ENCODE measurements at regions not wholly inside any gene's neighbourhood (a gene's known extent, or its start where the extent isn't known, plus 50 kb on each side); places are given as distances from the start of the nearest gene placed in this dataset.

- TF ChIP-seq, protein P1, sequence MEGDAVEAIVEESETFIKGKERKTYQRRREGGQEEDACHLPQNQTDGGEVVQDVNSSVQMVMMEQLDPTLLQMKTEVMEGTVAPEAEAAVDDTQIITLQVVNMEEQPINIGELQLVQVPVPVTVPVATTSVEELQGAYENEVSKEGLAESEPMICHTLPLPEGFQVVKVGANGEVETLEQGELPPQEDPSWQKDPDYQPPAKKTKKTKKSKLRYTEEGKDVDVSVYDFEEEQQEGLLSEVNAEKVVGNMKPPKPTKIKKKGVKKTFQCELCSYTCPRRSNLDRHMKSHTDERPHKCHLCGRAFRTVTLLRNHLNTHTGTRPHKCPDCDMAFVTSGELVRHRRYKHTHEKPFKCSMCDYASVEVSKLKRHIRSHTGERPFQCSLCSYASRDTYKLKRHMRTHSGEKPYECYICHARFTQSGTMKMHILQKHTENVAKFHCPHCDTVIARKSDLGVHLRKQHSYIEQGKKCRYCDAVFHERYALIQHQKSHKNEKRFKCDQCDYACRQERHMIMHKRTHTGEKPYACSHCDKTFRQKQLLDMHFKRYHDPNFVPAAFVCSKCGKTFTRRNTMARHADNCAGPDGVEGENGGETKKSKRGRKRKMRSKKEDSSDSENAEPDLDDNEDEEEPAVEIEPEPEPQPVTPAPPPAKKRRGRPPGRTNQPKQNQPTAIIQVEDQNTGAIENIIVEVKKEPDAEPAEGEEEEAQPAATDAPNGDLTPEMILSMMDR (IDR thresholded peaks at IDR 0.05 in 2 of 3, conservative IDR thresholded peaks at IDR 0.05 in 1 of 3; ENCODE audit: borderline replicate concordance in 1 of 3, insufficient read depth in 1 of 3, low read depth in 2 of 3, low read length in 2 of 3), result no peak
- no peak for TF ChIP-seq EZH2 (IDR thresholded peaks at IDR 0.05)
- TF ChIP-seq REST (IDR thresholded peaks at IDR 0.05; ENCODE audit: low read depth), result no peak
- TF ChIP-seq RAD21 (IDR thresholded peaks at IDR 0.05; ENCODE audit: low read depth), result no peak
- TF ChIP-seq POLR2A (IDR thresholded peaks at IDR 0.05; ENCODE audit: borderline replicate concordance, extremely low read depth, insufficient read depth, insufficient read length), result no peak
- TF ChIP-seq, protein P2, sequence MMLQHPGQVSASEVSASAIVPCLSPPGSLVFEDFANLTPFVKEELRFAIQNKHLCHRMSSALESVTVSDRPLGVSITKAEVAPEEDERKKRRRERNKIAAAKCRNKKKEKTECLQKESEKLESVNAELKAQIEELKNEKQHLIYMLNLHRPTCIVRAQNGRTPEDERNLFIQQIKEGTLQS (IDR thresholded peaks at IDR 0.05), result no peak
Measured at GRCh38 chr2:164302786-164303185, 318.5 kb downstream of the GRB14 start.
